ENCODE measurements at regions not wholly inside any gene's neighbourhood (a gene's known extent, or its start where the extent isn't known, plus 50 kb on each side); places are given as distances from the start of the nearest gene placed in this dataset.
"Not testable (repeated sequence)": the region's sequence is repeated elsewhere in the genome, so short reads cannot be mapped to it uniquely, and the experiment has no call there.

GRCh38 chr1:55803429-55803828 lies 588.3 kb upstream of the USP24 start:
- DNase-seq = no peak

DNA sequence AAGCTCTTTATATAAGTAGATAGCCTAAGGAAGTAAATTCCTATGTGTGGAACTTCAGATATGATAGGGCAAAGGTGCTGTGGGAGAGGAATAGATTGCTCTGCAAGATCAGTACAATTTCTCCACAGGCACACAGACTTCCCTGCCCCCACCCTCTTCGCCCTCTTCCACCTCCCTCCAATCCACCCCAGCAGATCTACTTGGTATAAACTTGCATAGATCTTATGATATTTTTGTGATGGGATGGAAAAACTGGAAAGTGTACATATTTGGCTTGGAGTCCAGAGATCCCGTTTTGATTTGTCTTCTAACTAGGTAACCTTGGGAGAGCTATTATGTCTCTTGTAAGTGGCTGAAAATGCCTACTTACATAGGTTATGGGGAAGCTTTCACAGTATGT lies 586.3 kb upstream of the USP24 start:
- no peak for DNase-seq

GRCh38 chr1:55800503-55800902 lies 585.3 kb upstream of the USP24 start:
- no peak for DNase-seq

DNA sequence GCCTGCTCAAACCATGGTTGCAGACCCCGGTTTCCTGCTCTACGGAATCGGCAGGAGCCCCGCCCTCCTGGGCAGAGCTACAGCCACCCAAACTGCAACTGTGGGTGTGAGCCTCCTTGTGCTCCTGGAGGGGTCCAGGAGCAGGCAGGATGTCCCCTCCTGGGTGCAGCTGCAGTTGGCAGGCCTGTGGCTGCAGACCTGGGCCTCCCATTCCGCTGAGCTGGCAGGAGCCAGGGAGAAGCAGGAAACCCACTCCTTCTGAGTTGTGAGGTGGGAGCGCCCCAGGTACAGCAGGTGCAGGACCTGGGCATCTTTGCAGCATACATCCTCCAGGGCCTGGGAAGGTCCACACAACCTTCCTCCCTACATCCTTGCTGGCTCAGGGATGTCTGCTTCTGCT lies 578.7 kb upstream of the USP24 start:
- no peak for DNase-seq

DNA sequence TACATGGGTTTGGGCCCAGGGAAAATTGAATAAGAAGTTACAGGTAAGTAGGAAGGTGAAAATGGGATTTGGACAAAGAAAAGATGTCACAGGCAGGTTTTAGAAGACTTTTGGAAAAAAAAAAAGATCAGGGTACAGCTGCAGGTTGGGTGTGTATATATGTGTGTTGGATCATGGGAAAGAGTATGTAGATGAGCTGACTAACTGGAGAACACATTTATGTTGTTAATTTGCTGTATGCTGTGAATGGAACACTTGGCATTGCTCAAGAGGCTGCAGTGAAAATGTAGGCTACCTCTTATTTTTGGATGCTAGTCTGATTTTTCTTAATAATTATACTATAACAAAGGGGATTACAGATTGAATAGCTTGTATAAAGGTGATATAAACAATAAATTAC lies 577.7 kb upstream of the USP24 start:
- no peak for DNase-seq

DNA sequence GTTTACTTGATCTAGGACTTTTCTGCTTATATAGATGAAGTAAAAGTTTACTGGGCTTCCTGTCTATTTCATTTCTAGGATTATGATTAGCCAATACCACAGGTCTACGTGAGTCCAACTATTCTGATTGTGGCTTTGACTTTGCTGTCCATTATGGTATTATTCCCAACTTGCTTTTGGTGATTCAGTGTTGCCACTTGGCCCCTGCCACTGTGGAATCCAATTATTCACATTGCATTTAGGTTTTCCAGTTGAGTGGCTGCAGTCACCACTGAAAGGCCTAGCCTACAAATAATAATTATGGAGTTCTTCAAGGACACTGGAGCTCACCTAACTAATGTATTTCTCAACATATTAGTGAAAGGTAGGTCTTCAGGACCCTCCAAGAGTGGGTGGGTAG lies 574.3 kb upstream of the USP24 start:
- no peak for DNase-seq

DNA sequence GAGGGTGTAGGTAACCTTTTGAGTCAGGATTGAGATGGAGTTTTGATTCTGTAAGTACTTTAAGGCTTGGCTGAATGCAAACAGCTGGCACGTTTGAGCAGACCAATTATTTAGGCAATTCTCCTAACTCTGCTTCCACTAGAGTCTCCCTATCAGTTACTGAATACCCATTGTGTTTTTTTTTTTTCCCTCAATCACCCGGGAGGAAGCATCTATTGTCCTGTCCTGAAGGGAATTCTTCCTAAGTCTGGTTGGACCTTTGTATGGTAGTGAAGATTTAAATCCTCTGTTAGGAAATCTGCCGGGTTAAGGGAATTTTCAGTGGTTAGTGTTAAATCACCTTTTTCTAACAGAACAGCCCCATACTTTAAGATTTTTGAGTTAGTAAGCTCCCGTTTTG lies 571.2 kb upstream of the USP24 start:
- no peak for DNase-seq

- DNase-seq = not testable (repeated sequence)
Observed at GRCh38 chr1:55784941-55785450, 569.8 kb upstream of the USP24 start.

DNA sequence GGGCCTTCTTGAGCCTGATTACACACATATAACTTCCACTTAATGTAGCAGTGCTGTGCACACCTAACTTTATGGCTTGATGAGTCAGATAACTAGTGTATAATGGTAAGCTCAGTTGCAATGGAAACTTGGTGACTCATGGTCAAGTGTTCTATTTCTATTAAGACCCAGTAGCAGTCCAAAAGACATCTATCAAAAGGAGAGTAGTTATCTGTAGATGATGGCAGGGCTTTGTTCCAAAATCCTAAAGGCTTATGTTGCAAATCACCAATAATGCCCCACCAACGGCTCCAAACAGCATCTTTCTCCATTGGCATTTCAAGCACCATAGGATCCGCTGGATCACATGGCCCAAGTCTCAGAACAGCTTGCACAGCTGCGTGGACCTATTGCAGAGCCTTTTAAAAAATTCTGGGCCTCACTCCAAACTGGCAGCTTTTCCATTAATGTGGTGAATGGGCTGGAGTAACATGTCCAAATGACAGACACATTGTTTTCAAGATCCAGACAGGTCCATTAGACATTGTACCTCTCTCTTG lies 566.8 kb upstream of the USP24 start:
- DNase-seq = no peak

- no peak for DNase-seq
Observed at GRCh38 chr1:55781003-55781402, 565.8 kb upstream of the USP24 start.

DNA sequence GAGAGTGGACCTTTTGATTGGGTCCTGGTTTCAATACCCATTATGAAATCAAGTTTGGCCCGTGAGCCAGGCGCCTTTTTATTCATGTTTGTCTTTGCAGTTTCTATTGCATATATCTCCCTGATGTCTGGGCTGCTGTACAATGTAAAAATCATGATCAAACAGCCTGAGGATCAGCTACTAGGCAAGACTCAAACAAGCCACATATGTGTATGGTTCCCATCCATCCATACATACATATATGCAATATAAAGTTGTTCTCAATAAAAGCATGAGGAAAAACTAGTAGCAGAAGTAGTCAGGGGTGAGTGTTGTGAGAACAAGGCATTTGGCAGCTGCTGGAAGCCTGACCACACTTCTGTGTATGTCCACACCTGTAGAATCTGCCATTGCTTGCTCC lies 562.4 kb upstream of the USP24 start:
- no peak for DNase-seq

DNA sequence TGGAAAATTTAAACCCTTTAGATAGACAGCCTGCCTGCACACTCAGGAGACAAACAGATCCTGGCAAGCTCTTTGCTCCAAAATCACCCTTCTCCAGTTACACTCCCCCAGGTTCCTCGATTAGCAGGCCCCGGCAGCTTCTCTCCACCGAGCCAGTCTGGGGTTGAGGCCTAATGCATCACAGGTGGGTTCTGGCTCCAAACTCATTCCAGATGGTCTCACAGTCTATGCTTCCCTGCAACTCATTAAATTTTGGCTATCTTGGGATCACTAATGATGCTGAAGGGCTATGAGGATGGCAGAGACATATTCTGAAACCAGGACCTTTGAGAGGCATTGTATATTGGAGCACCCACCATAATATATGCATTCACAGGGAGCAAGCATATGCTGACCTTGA lies 559.8 kb upstream of the USP24 start:
- DNase-seq = no peak

- no peak for DNase-seq
Observed at GRCh38 chr1:55774446-55774845, 559.3 kb upstream of the USP24 start.

- DNase-seq = no peak
Observed at GRCh38 chr1:55773211-55773940, 558.2 kb upstream of the USP24 start.

DNA sequence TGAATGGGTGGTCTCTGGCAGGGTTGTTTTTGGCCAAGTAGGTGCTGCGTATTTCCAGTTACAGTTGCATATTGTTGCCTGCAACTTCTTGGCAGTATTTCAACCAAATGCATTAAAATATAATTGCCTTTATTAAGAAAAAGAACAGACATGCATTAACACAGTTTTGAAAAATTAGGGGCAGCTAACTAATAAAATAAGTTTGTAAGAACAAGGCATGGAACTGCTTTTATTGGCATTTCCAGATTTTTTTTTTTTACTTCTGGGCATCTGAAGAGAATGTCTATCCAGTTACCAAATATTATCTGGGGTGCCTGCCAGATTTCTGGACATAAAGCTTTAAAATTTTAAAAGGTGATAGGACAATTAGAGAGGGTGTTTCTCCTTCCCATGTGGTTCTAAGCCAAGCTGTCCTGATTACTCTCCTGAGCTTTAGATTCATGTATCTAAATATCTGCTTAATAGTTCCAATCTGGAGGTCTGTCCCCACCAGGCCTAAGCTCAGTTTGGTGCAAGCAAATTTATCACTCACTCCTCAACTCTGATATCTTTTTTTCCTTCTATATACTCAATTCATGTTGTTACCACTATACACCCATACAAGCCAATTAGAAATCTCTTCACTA lies 553.3 kb upstream of the USP24 start:
- DNase-seq = no peak

GRCh38 chr1:55767171-55767570 lies 552.0 kb upstream of the USP24 start:
- no peak for DNase-seq

DNA sequence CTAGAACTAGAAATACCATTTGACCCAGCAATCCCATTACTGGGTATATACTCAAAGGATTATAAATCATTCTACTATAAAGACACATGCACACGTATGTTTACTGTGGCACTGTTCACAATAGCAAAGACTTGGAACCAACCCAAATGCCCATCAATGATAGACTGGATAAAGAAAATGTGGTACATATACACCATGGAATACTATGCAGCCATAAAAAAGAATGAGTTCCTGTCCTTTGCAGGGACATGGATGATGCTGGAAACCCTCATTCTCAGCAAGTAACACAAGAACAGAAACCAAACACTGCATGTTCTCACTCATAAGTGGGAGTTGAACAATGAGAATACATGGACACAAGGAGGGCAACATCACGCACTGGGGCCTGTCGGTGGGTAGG lies 550.3 kb upstream of the USP24 start:
- DNase-seq = not testable (repeated sequence)

DNA sequence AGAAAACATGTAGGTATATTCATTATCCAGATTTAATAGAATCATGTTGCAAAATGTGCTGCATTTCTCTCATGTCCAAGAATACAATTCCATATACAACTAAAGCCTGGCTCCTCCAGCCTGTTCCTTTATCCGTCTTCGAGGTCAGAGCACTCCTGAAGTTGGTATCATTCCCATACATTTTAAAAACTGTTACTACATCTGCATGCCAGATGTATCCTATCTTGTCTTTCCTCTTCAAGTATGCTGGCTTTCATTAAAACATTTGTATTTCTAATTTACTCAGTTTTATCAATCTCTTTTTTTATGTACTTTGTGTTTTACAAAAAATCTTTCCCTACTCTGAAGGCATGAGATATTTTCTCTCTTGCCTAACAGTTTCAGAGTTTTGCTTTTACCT lies 536.6 kb upstream of the USP24 start:
- no peak for DNase-seq

DNA sequence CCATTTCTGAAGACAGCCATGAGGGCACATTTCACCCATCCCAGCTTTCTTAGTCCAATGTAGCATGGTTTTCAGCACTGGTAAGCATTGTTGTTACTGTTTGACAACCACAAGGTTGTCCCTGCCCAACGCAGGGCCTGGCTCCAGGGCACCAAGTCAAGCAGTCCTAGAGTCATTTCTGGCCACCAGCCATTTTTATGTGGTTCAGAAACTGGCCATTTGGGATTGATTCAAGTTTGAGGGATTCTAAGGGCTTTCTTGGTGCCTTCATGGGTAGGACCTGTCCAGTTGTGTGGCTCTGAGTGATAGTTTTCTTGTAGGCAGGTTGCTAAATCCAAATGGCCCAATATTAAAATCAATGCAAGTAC lies 535.4 kb upstream of the USP24 start:
- no peak for DNase-seq

DNA sequence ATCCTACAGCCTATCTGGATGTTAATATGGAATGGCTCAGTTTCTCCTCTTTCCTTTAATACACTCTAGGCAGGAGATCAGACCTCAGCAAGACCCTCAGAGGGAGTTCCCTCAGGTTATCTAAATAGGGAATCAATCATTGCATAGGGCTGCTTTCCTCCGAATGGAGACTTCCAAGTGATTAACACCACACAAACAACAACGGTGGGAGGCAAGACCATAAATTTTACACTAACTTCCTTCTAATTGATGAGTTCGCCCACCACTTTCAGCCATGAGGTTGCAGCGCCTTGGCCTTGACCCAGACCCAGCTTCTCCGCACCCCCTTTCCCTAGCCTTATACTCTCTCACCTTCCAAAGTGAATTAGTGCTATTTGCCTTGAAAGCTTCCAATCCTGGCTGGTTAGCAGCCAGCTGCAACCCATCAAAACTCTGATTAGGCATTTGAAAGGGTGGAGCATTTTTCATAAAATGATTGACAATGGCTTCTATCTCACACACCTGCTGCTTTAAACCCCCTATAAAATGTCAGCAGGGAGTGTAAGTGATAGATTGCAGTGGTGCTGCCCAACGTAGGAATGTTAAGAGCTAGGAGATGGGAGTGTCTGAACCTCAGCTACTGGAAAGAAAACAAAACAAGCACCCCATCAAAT lies 534.9 kb upstream of the USP24 start:
- DNase-seq = no peak

GRCh38 chr1:55747408-55747841 lies 532.3 kb upstream of the USP24 start:
- no peak for DNase-seq

DNA sequence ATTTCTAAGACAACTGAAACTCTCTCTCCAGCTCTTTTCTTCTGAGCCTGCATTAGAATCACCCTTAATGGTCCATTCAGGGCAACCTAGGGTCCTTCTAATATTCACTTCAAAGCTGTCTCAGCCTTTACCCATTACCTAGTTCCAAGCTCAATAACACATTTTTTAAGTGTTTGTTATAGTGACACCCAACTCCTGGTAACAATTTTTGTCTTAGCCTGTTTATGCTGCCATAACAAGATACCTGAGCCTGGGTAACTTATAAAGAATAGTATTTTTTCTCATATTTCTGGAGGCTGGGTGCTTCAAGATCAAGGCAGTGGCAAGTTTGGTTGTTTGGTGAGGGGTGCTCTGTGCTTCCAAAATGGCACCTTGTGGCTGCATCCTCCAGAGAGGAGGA lies 531.5 kb upstream of the USP24 start:
- no peak for DNase-seq

GRCh38 chr1:55741516-55741915 lies 526.4 kb upstream of the USP24 start:
- DNase-seq = no peak

GRCh38 chr1:55735106-55735505 lies 519.9 kb upstream of the USP24 start:
- no peak for DNase-seq
